Activated B cell treated with CpG ODN at 0.5 μM for 24 hours (primary cell): ENCODE measurements at regions not wholly inside any gene's neighbourhood (a gene's known extent, or its start where the extent isn't known, plus 50 kb on each side); places are given as distances from the start of the nearest gene placed in this dataset.

ENCODE experiments used
- ATAC-seq: fragments of 200-7000 bp; cut with Tn5 transposase; one replicate; pipeline ENCODE4 v1.10.0; 2021; ENCODE audit warnings: low read depth, mild to moderate bottlenecking, moderate library complexity
- CTCF ChIA-PET: fragments of 350-600 bp; sonication (Branson Sonifier 250); formaldehyde crosslinking; loops from one replicate; lab custom pipeline; 2021; ENCODE audit warnings: antibody characterized with exemption; lab: Charles Lee
- POLR2A ChIA-PET: fragments of 350-600 bp; sonication (Branson Sonifier 250); formaldehyde crosslinking; loops from one replicate; lab custom pipeline; 2021; ENCODE audit warnings: antibody characterized with exemption; lab: Charles Lee
- DNase-seq: peaks from one replicate; pipeline ENCODE4 v3.0.0; 2022
- H3K27ac Mint-ChIP-seq: one replicate; pipeline ENCODE4 v1.8.0; 2020; ENCODE audit warnings: mixed read lengths
- H3K27me3 Mint-ChIP-seq: one replicate; pipeline ENCODE4 v1.8.0; 2021; ENCODE audit warnings: mixed read lengths
- H3K36me3 Mint-ChIP-seq: one replicate; pipeline ENCODE4 v1.8.0; 2021; ENCODE audit warnings: low read depth, mixed read lengths
- H3K4me1 Mint-ChIP-seq: one replicate; pipeline ENCODE4 v1.8.0; 2021; ENCODE audit warnings: mixed read lengths
- H3K4me3 Mint-ChIP-seq: one replicate; pipeline ENCODE4 v1.8.0; 2020; ENCODE audit warnings: mild to moderate bottlenecking, mixed read lengths
- H3K9me3 Mint-ChIP-seq: one replicate; pipeline ENCODE4 v1.8.0; 2020; ENCODE audit warnings: mixed read lengths
- CTCF ChIP-seq: fragments of 200-600 bp; IDR thresholded peaks from one replicate; pipeline ENCODE4 v1.8.0; 2022; ENCODE audit warnings: antibody characterized with exemption, mild to moderate bottlenecking
- intact Hi-C: fragments of 100-400 bp; cut with micrococcal nuclease; formaldehyde crosslinking; loops from one replicate; pipeline ENCODE4 v1.15.1; 2024

- ChIA-PET CTCF (no interaction called here), POLR2A (no interaction called here)
- Mint-ChIP-seq H3K9me3 (no peaks in the 10 kb centered on the region), H3K4me1 (peaks cover 59% of the 10 kb centered on the region), H3K27me3 (no peaks in the 10 kb centered on the region), H3K36me3 (no peaks in the 10 kb centered on the region), H3K27ac (no peak overlapping the region), H3K4me3 (peak overlapping the region; percentile 20)
- no peak for TF ChIP-seq CTCF
- ATAC-seq (peak; percentile 19), DNase-seq (peak; percentile 20)
- intact Hi-C loops, result no loop called here
These were observed 118.0 kb upstream of the MEF2A start for GRCh38 chr15:99447497-99448371.

GRCh38 chr15:99449514-99449913 lies 116.3 kb upstream of the MEF2A start:
- H3K27ac Mint-ChIP-seq, result no peak overlapping the region
- H3K9me3 Mint-ChIP-seq, result no peaks in the 10 kb centered on the region
- ChIA-PET POLR2A (no interaction called here), CTCF (no interaction called here)
- no peaks in the 10 kb centered on the region for H3K27me3 Mint-ChIP-seq
- no peak overlapping the region for H3K4me3 Mint-ChIP-seq
- ATAC-seq (no peak), DNase-seq (no peak)
- intact Hi-C loops, result no loop called here
- no peak for TF ChIP-seq CTCF
- H3K36me3 Mint-ChIP-seq, result no peaks in the 10 kb centered on the region
- peaks cover 55% of the 10 kb centered on the region for H3K4me1 Mint-ChIP-seq

- intact Hi-C loops, result loop anchor here (1.0 to 2.0 kb wide), 2 partner anchors 8 to 26 kb away; no protein-coding TSS in a partner anchor
- Mint-ChIP-seq H3K9me3 (no peaks in the 10 kb centered on the region), H3K27ac (peak overlapping the region; percentile 14), H3K27me3 (no peaks in the 10 kb centered on the region), H3K4me1 (peaks cover 51% of the 10 kb centered on the region), H3K36me3 (no peaks in the 10 kb centered on the region), H3K4me3 (no peak overlapping the region)
- TF ChIP-seq CTCF, result no peak
- CTCF ChIA-PET, result no interaction called here
- POLR2A ChIA-PET, result no interaction called here
- ATAC-seq (no peak), DNase-seq (peak; percentile 9)
These were observed 114.9 kb upstream of the MEF2A start for GRCh38 chr15:99450896-99451358.

- intact Hi-C loops, result loop anchor here (1.0 to 2.0 kb wide), 2 partner anchors 8 to 25 kb away; no protein-coding TSS in a partner anchor
- Mint-ChIP-seq H3K4me3 (peak overlapping the region; percentile 28), H3K27ac (peak overlapping the region; percentile 11), H3K4me1 (peaks cover 51% of the 10 kb centered on the region), H3K36me3 (no peaks in the 10 kb centered on the region), H3K27me3 (no peaks in the 10 kb centered on the region), H3K9me3 (no peaks in the 10 kb centered on the region)
- ChIA-PET POLR2A (no interaction called here), CTCF (no interaction called here)
- ATAC-seq, result no peak
- peak; percentile 9 for DNase-seq
- TF ChIP-seq CTCF, result no peak
These were observed 114.3 kb upstream of the MEF2A start for GRCh38 chr15:99451484-99451883.

- H3K27ac Mint-ChIP-seq, result no peak overlapping the region
- ATAC-seq (no peak), DNase-seq (peak; percentile 13)
- intact Hi-C loops, result no loop called here
- peaks cover 51% of the 10 kb centered on the region for H3K4me1 Mint-ChIP-seq
- no peak for TF ChIP-seq CTCF
- no peaks in the 10 kb centered on the region for H3K36me3 Mint-ChIP-seq
- CTCF ChIA-PET, result no interaction called here
- H3K9me3 Mint-ChIP-seq, result peaks cover 2% of the 10 kb centered on the region
- H3K27me3 Mint-ChIP-seq, result no peaks in the 10 kb centered on the region
- POLR2A ChIA-PET, result no interaction called here
- H3K4me3 Mint-ChIP-seq, result peak overlapping the region; percentile 67
These were observed 113.8 kb upstream of the MEF2A start for GRCh38 chr15:99452010-99452409.
